Dermis microvascular lymphatic vessel endothelial cell (primary cell): ENCODE measurements at regions not wholly inside any gene's neighbourhood (a gene's known extent, or its start where the extent isn't known, plus 50 kb on each side); places are given as distances from the start of the nearest gene placed in this dataset.

ENCODE experiments used
- DNase-seq, 2 donors: peaks; one replicate each; pipeline versions ENCODE4 v3.0.0 to v3.0.0-alpha.2; 2010; ENCODE audit warnings: low read depth in 2 of 2

DNA sequence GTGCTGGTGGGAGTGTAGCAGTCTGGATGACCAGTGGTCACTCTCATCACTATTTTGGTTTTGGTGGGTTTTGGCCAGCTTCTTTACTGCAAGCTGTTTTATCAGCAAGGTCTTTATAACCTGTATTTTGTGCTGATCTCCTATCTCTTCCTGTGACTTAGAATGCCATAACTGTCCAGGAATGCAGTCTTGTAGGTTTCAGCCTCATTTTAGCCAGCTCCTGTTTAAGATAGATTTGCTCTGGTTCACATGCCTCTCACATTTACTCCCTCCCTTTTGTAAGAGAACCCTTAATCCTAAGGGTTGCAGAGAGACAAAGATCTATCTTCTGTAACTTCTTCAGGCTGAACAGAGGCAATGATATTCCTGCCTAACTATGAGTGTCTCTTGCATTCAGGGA lies 51.2 kb upstream of the INHBA start:
- DNase-seq = no peak
